ENCODE measurements at regions not wholly inside any gene's neighbourhood (a gene's known extent, or its start where the extent isn't known, plus 50 kb on each side); places are given as distances from the start of the nearest gene placed in this dataset.

GRCh38 chr6:145169726-145170224 is 565.5 kb downstream of the EPM2A start:
- no peak for TF ChIP-seq POLR2A (IDR thresholded peaks at IDR 0.05)
- no peak for TF ChIP-seq CTCF (IDR thresholded peaks at IDR 0.05)

Data from upper lobe of left lung (tissue), 4 donors.